ENCODE measurements at regions not wholly inside any gene's neighbourhood (a gene's known extent, or its start where the extent isn't known, plus 50 kb on each side); places are given as distances from the start of the nearest gene placed in this dataset.

GRCh38 chr11:36817336-36817965 is 219.4 kb upstream of the RAG2 start:
- TF ChIP-seq POLR2AphosphoS5 (IDR thresholded peaks at IDR 0.05), result no peak
- no peak for TF ChIP-seq CTCF (IDR thresholded peaks at IDR 0.05; ENCODE audit: poor library complexity, severe bottlenecking)
- no peak for TF ChIP-seq RAD21 (conservative IDR thresholded peaks at IDR 0.05)
